Heart left ventricle (tissue), 13 donors: ENCODE measurements at regions not wholly inside any gene's neighbourhood (a gene's known extent, or its start where the extent isn't known, plus 50 kb on each side); places are given as distances from the start of the nearest gene placed in this dataset.

Experiments used
- CTCF ChIP-seq, 12 donors: fragments of 200-600 bp; sonication (generic) in 4 of 12; IDR thresholded peaks; one replicate each; pipeline versions ENCODE4 v1.5.0 to v1.8.0; 2018 to 2022; ENCODE audit warnings: antibody characterized with exemption in 12 of 12, mild to moderate bottlenecking in 5 of 12
- POLR2A ChIP-seq, 2 donors: fragments of 450-650 bp; IDR thresholded peaks; one replicate each; pipeline ENCODE4 v1.6.1; 2017; ENCODE audit warnings: antibody characterized with exemption in 2 of 2, mild to moderate bottlenecking in 2 of 2, moderate library complexity in 2 of 2
- donor health status: ischemic (EF 13 %, LVEDD 7.1; RV severe dilation, severe dysfunction).
- donor health status: DM: no; HTN: yes; CAD: no.
- donor health status: DM: no; HTN: no; CAD: no.
- donor health status: ischemic (EF 25% LVEDD 6.9; RV normal size, moderate dysfunction).
- donor health status: ischemic (EF 25% LVEDD 5.7; RV mildly dilated, moderate dysfunction).
- donor health status: ischemic (EF 35%, LVEDD 5.7; RV mildly dilated, moderate dysfunction).
- donor health status: nonischemic (EF 11% LVEDD 7.7; RV severe dilation, severe dysfunction).
- donor health status: DM: yes; HTN: yes; CAD: no.
- donor health status: PGD.
- donor health status: ischemic (EF 29% LVEDD 5.4; RV normal size, mild dysfunction).
- donor health status: nonischemic (EF 23%, LVEDD 6.1; RV moderate dilation, normal function).

GRCh38 chr3:55288657-55289056 lies 198.4 kb downstream of the WNT5A start:
- TF ChIP-seq POLR2A (IDR thresholded peaks at IDR 0.05), result no peak
- no peak for TF ChIP-seq CTCF (IDR thresholded peaks at IDR 0.05)
